ENCODE measurements at regions not wholly inside any gene's neighbourhood (a gene's known extent, or its start where the extent isn't known, plus 50 kb on each side); places are given as distances from the start of the nearest gene placed in this dataset.

DNA sequence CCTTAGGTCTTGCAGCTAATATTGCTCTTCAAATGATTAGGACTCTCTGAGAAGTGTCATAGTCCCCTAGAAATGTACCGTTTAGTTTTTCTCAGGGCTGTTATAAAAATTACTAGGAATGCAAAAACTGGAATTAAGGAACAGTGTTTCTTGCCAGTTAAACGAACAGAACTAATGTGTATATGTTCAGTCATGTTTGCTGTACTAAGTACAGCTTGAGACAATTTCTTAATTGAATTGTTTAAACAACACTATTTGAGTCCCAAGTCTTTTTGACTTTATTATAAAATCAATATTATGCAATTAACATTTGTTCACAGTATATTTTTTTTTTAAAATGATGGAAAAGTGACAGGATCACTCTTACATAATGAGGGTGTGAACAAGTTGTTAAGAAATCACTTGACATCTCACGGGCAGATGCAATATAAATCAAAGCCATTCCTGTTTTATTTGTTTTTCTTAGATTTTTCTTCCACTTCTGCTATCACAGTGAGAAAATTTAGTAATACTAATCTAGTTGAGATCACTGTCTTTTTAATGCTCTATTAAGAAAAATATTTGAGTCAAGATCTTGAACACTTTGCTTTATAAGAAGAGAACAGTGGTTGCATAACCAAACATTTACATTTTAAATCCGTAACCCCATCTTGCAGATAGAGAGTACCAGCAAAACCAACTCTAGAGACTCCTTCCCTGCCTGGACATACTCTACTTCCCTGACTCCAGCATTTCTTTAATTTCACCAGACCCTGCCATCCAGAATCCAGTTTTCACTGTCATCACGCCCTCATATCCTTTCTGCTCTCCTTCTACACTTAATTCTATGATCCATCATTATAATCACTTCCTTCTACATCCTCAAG lies 140.7 kb upstream of the KITLG start:
- TF ChIP-seq EZH2 (IDR thresholded peaks at IDR 0.05) (no peak), POLR2AphosphoS5 (IDR thresholded peaks at IDR 0.05; ENCODE audit: borderline replicate concordance, low read depth, low read length) (no peak)

All from SK-N-MC (cell line).